Activated CD4-positive, alpha-beta T cell treated with anti-CD3 and anti-CD28 coated beads, Interleukin-2, amount 10 ng/mL, durations not matched to agents 24 days and 14 days (primary cell): ENCODE measurements at regions not wholly inside any gene's neighbourhood (a gene's known extent, or its start where the extent isn't known, plus 50 kb on each side); places are given as distances from the start of the nearest gene placed in this dataset.
A peak's percentile ranks its signal among the peaks of the same experiment; 100 is the strongest.

ENCODE experiments used
- DNase-seq: peaks from one replicate; pipeline ENCODE4 v3.0.0; 2022
- H3K27ac Mint-ChIP-seq: one replicate; pipeline ENCODE4 v1.8.0; 2022; ENCODE audit warnings: mild to moderate bottlenecking, mixed read lengths
- H3K27me3 Mint-ChIP-seq: one replicate; pipeline ENCODE4 v1.8.0; 2022; ENCODE audit warnings: mixed read lengths
- H3K36me3 Mint-ChIP-seq: one replicate; pipeline ENCODE4 v1.8.0; 2022; ENCODE audit warnings: low read depth, mild to moderate bottlenecking, mixed read lengths
- H3K4me1 Mint-ChIP-seq: one replicate; pipeline ENCODE4 v1.8.0; 2021; ENCODE audit warnings: mixed read lengths
- H3K4me3 Mint-ChIP-seq: one replicate; pipeline ENCODE4 v1.8.0; 2022; ENCODE audit warnings: mild to moderate bottlenecking, moderate library complexity, mixed read lengths
- H3K9me3 Mint-ChIP-seq: one replicate; pipeline ENCODE4 v1.8.0; 2021; ENCODE audit warnings: mixed read lengths
- intact Hi-C: fragments of 100-400 bp; cut with micrococcal nuclease; formaldehyde crosslinking; loops from one replicate; pipeline ENCODE4 v1.15.1; 2023

- DNase-seq = no peak
- Mint-ChIP-seq H3K4me1 (no peaks in the 10 kb centered on the region), H3K9me3 (no peaks in the 10 kb centered on the region), H3K27ac (no peak overlapping the region), H3K27me3 (peaks cover 6% of the 10 kb centered on the region), H3K36me3 (no peaks in the 10 kb centered on the region), H3K4me3 (no peak overlapping the region)
- intact Hi-C loops = no loop called here
These were observed 61.8 kb upstream of the SLC66A3 start for GRCh38 chr2:11093467-11093866.

GRCh38 chr2:11094021-11094810 lies 61.1 kb upstream of the SLC66A3 start:
- H3K4me3 Mint-ChIP-seq = no peak overlapping the region
- no peaks in the 10 kb centered on the region for H3K4me1 Mint-ChIP-seq
- intact Hi-C loops = no loop called here

DNA sequence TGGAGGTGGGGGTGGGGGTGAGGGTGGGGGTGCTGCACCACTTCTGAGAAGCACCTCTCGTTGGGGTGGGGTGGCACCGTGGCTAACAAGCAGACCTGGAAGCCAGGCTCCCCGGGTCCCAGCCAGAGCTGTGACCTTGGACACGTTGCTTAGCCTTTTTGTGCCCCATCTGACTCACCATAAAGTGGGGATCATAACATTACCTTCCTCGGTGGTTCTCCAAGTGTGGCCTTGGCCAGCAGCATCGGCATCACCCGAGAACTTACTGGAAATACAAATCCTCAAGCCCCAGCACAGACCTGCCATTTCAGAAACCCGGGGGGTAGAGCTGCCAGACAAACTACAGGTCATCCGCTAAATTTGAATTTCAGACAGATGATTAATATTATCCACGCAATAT lies 58.7 kb upstream of the SLC66A3 start:
- intact Hi-C loops = no loop called here
- H3K9me3 Mint-ChIP-seq = no peaks in the 10 kb centered on the region
- peaks cover 12% of the 10 kb centered on the region for H3K27me3 Mint-ChIP-seq
- H3K36me3 Mint-ChIP-seq = no peaks in the 10 kb centered on the region
- H3K4me1 Mint-ChIP-seq = no peaks in the 10 kb centered on the region
- no peak for DNase-seq
- H3K27ac Mint-ChIP-seq = no peak overlapping the region
- H3K4me3 Mint-ChIP-seq = no peak overlapping the region

More at GRCh38 chr2:11094021-11094810, 61.1 kb upstream of the SLC66A3 start:
- H3K36me3 Mint-ChIP-seq = no peaks in the 10 kb centered on the region
- H3K9me3 Mint-ChIP-seq = no peaks in the 10 kb centered on the region
- no peak overlapping the region for H3K27ac Mint-ChIP-seq
- H3K27me3 Mint-ChIP-seq = peaks cover 4% of the 10 kb centered on the region
- DNase-seq = no peak

DNA sequence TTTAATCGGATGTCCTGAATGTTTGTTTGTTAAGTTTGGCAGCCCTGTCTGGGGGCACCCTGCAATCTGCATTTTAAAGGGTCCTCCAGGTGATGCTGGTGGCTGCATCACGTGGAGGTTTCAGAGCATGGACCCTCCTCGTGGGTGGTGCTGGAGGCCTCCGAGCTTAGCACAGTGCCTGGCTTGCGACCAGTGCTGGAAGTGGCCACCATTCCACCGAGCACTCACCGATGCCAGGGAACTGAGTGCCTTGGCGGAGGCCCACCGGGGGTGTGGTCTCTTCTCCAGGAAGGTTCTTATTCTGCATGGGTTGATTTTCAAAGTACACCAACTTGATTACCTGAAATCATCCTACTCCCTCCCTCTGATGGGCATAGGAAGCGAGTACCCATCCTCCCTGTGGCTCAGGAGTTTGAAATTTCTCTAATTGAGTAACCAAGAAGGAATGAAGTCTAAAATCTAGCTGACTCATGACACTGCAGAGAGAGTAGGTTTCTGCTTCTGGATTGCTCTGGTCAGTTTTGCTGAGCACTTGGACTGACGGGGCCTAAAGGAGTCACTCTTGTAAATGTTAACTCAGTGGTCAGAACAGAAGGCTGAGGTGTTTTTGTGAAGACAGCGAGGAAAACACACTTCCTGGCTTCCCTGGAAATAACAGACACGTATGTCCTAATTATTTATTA lies 58.1 kb upstream of the SLC66A3 start:
- peaks cover 16% of the 10 kb centered on the region for H3K27me3 Mint-ChIP-seq

DNA sequence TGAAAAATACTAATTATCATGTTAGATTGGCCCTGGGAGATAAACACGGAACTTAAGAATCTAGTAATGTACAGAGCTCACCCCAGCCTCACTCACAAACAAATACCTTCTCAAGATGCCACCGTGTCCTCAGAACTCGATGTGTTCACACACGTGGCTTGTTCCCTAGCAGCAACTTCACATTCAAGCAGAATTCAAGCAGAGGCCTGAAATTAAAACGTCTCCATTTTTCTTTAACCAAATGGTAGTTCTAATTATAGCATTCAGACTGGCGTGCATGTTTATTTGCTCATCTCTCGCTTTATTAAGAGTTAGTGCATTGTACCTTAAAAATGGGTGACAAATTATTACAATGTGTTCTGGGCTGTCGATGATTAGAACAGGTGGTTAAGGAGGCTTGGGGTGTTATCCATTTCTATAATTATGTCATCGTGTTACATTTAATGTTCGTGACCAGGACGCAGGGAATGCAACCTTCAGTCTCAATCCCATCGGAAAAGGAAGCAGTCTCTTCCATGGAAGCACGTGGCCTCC lies 57.3 kb upstream of the SLC66A3 start:
- Mint-ChIP-seq H3K9me3 (no peaks in the 10 kb centered on the region), H3K4me1 (no peaks in the 10 kb centered on the region), H3K27me3 (peaks cover 15% of the 10 kb centered on the region), H3K4me3 (no peak overlapping the region), H3K36me3 (no peaks in the 10 kb centered on the region), H3K27ac (no peak overlapping the region)
- intact Hi-C loops = no loop called here
- DNase-seq = no peak

More for the DNA sequence above, 58.1 kb upstream of the SLC66A3 start:
- intact Hi-C loops = no loop called here
- DNase-seq = no peak
- H3K9me3 Mint-ChIP-seq = no peaks in the 10 kb centered on the region
- no peak overlapping the region for H3K4me3 Mint-ChIP-seq
- no peak overlapping the region for H3K27ac Mint-ChIP-seq
- H3K36me3 Mint-ChIP-seq = no peaks in the 10 kb centered on the region
- no peaks in the 10 kb centered on the region for H3K4me1 Mint-ChIP-seq

GRCh38 chr2:11099122-11100065 lies 55.9 kb upstream of the SLC66A3 start:
- intact Hi-C loops = no loop called here
- Mint-ChIP-seq H3K27ac (no peak overlapping the region), H3K9me3 (no peaks in the 10 kb centered on the region), H3K4me1 (peaks cover 5% of the 10 kb centered on the region), H3K4me3 (no peak overlapping the region), H3K36me3 (no peaks in the 10 kb centered on the region), H3K27me3 (peaks cover 15% of the 10 kb centered on the region)
- DNase-seq = no peak

GRCh38 chr2:11100130-11100529 lies 55.1 kb upstream of the SLC66A3 start:
- no peak for DNase-seq
- intact Hi-C loops = no loop called here
- H3K27me3 Mint-ChIP-seq = peaks cover 15% of the 10 kb centered on the region
- H3K9me3 Mint-ChIP-seq = no peaks in the 10 kb centered on the region
- peaks cover 8% of the 10 kb centered on the region for H3K4me1 Mint-ChIP-seq
- no peaks in the 10 kb centered on the region for H3K36me3 Mint-ChIP-seq
- no peak overlapping the region for H3K4me3 Mint-ChIP-seq
- H3K27ac Mint-ChIP-seq = no peak overlapping the region

DNA sequence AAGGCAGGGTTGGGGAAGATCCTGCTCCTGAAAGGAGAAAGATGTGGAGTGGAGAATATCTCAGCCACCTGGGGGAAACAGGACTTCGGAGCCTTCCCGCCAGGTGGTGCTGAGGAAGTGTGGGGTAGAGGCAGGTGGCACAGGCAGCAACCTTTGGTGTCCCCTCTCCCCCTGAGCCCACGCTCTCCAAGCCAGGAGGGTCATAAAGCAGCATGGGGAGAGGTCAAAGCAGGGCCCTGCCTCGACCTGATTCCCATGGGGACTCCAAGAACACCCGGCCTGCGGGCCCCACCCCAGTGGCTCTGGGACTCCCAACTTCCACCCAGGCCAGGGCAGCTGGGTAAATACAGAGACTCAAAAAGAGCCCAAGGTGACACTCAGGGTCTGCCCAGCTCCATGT lies 54.3 kb upstream of the SLC66A3 start:
- Mint-ChIP-seq H3K27ac (no peak overlapping the region), H3K9me3 (no peaks in the 10 kb centered on the region), H3K4me3 (no peak overlapping the region), H3K27me3 (peaks cover 12% of the 10 kb centered on the region), H3K36me3 (no peaks in the 10 kb centered on the region), H3K4me1 (peaks cover 16% of the 10 kb centered on the region)
- no peak for DNase-seq
- intact Hi-C loops = no loop called here

- Mint-ChIP-seq H3K4me1 (peaks cover 17% of the 10 kb centered on the region), H3K9me3 (no peaks in the 10 kb centered on the region), H3K4me3 (no peak overlapping the region), H3K27me3 (peaks cover 12% of the 10 kb centered on the region), H3K36me3 (no peaks in the 10 kb centered on the region), H3K27ac (no peak overlapping the region)
- intact Hi-C loops = no loop called here
- no peak for DNase-seq
These were observed 53.8 kb upstream of the SLC66A3 start for GRCh38 chr2:11101430-11101829.

- H3K9me3 Mint-ChIP-seq = no peaks in the 10 kb centered on the region
- no peak for DNase-seq
- no peaks in the 10 kb centered on the region for H3K36me3 Mint-ChIP-seq
- H3K27ac Mint-ChIP-seq = no peak overlapping the region
- intact Hi-C loops = no loop called here
- H3K27me3 Mint-ChIP-seq = peaks cover 12% of the 10 kb centered on the region
- peaks cover 18% of the 10 kb centered on the region for H3K4me1 Mint-ChIP-seq
- no peak overlapping the region for H3K4me3 Mint-ChIP-seq
These were observed 52.8 kb upstream of the SLC66A3 start for GRCh38 chr2:11102466-11102865.

DNA sequence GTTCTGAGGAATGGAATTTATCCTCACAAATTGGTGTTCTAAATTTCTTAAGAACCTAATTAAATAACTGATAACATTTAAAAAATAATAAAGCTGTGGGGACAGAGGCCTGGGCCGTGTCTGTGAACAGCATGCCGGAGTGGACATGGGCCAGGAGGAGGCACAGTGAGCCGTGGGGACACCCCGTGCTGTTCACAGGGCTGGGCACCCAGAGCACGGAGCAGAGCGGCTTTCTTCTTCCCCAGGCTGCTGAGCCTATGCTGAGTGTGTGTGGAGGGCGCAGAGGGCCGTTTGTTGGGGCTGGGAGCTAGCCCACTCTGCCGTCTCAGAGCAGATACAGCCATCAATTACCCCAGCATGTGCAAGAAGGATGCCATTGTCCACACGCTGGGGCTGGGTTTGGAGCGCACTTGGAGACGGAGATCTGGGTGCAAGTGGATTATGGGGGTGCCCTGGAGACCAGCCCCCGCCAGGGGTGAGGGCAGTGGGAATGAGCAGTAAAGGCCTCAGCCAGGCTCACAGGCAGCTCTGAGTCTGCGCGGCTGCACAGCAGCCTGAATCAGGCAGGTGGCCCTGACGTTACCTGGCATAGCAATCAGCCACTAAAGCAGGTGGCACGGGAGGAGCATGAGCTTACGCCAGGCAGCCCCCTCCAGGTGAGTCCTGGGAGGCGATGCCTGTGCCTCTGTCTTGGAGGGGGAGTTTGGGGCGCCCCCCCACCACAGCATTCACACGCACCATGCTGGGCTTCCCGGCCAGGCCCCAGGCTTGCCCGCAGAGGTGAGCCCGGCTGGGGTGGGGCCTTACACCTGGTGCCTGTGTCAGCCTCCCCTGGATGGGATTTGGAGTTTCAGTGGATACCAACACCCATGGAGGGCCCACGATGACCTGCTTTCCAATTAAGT lies 52.1 kb upstream of the SLC66A3 start:
- Mint-ChIP-seq H3K36me3 (no peaks in the 10 kb centered on the region), H3K4me3 (peak overlapping the region; percentile 58)

GRCh38 chr2:11103984-11104793 lies 51.1 kb upstream of the SLC66A3 start:
- Mint-ChIP-seq H3K36me3 (no peaks in the 10 kb centered on the region), H3K9me3 (no peaks in the 10 kb centered on the region), H3K4me1 (peaks cover 18% of the 10 kb centered on the region), H3K4me3 (peak overlapping the region; percentile 58), H3K27ac (no peak overlapping the region), H3K27me3 (peaks cover 12% of the 10 kb centered on the region)
- DNase-seq = peak; percentile 83
- intact Hi-C loops = no loop called here

More for the DNA sequence above, 52.1 kb upstream of the SLC66A3 start:
- Mint-ChIP-seq H3K9me3 (no peaks in the 10 kb centered on the region), H3K27me3 (peaks cover 12% of the 10 kb centered on the region), H3K4me1 (peaks cover 18% of the 10 kb centered on the region), H3K27ac (no peak overlapping the region)
- DNase-seq = no peak
- intact Hi-C loops = no loop called here
